AG09319 (cell line): ENCODE measurements at regions not wholly inside any gene's neighbourhood (a gene's known extent, or its start where the extent isn't known, plus 50 kb on each side); places are given as distances from the start of the nearest gene placed in this dataset.

ENCODE experiments used
- DNase-seq: peaks from one replicate; pipeline ENCODE4 v3.0.0-alpha.2; 2010; ENCODE audit warnings: low read depth; ENCODE audit errors: extremely low read depth
- CTCF ChIP-seq: IDR thresholded peaks from 2 replicates; pipeline ENCODE4 v1.5.1; 2011; ENCODE audit warnings: low read depth, mild to moderate bottlenecking, inconsistent platforms, low read length, moderate library complexity

DNA sequence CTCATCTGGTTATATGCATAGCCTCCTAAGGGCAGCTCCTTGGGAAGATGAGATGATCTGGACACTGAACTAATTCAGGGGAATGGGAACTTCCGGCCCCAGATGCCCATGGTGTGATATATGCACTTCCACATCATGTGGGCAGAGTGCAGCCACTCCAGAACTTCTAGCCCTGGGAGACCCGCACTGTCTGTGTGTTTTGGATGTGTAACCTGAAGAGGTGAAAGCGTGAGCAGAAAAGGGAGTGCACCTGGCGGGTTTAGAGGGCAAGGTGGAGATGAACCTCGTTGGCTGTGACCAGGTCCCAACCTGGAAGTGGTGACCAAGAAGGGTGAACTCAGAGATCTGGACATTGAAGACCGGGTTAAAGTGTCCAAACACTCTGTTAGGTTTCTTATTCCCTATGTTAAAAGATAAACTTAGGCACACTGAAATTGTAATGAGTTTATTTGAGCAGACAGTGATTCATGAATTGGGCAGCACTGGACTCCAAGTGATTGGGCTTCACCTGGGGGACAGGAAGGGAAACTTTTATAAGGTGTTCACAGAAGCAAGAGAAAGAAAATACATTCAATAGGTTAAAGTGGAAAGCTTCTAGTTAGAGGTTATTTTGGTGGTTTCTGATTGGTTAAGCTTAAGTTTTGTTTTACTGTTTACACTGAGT, 296.2 kb upstream of the SKOR2 start:
- no peak for TF ChIP-seq CTCF

DNA sequence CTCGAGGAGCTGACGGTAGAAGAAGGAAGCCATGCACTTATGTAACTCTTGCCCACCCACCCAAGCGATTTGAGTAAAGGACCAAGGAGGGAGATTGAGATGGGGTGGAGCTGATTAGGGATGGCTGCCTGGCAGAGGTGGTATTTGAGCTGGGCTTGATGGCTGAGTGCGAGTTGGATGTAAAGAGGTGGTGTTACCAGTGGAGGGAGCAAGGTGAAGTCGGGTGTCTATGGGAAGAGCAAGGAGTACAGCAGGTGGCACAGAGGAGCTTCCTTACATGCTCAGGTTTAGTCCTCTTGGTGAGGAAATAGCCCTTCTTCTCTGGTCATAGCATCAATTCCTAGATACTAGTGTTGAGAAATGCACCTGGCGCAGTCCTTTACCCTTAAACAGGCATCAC, 294.2 kb upstream of the SKOR2 start:
- no peak for DNase-seq
- no peak for TF ChIP-seq CTCF

More for the DNA sequence above, 296.2 kb upstream of the SKOR2 start:
- DNase-seq = no peak

DNA sequence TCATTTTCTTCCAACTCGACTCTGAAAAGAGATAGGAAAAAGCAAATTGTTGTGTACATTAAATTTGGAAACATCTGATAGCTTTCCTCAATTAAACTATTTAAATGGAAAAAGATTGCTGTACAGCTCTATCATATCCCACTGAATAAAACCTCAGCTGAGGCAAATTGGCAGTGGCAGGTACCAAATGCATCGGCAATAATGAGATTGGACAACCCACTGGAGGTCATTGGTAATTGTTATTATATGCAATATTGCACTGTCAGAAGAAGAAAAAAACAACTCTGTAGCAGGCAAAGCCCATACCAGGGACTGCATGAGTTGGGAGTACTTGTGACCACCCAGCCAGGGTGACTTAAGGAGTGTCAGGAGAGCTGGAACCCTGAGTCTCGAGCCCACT, 291.6 kb upstream of the SKOR2 start:
- DNase-seq = no peak
- TF ChIP-seq CTCF = no peak

DNA sequence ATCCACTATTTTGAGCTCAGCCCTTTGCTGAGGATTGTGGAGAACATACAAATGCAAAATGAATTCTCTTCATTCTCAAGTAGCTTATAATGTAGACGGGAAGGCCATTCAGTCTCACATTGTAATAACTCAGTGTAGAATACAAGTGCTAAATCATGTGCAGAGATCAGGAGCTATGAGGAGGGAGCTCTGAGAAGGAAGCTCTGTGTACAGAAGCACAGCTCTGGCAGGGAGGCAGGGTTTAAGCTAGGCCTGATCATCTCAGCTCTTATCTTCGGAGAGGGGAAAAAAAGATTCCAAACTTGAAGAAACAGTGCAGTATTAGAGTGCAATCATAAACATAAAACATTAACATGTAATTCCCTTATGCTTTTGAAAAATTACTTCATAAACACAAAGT, 291.1 kb upstream of the SKOR2 start:
- TF ChIP-seq CTCF = no peak
- no peak for DNase-seq

DNA sequence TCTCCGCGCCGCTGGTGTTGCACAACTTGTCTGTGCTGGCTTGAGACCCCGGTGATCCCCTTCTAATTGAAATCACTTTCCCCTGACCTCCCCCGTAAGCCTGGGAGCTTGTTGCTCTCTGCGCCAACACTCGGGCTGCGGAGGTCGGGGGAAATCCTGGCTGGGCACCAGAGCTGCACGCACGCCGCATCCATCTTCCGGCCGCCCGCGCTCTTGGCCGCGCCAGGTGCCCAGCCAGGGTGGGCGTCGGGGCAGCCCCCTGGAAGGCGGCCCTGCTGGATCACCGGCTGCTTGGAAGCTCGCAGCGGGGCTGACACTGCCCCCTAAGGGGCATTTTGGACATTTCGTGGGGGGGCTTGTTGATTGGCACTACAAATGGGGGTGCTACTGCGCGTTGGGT, 280.3 kb upstream of the SKOR2 start:
- DNase-seq = no peak
- no peak for TF ChIP-seq CTCF

DNA sequence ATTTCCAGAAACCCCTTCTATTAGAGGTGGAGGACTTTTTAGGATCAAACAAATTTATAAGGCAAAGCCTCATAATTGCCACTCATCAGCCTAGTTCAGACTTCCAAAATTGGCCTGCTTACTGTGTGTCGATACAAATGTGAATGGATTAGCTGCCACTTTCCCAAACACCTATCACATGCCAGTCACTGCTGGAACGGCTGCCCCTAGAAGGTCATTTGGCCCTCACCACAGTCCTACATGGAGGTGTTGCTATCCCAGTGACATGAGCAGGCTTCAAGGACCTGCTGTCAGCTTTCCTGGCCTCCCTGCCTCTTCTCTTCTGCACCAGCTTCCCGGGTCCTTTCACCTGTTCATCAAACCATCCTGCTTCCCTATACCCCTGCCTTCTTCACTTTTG, 279.2 kb upstream of the SKOR2 start:
- no peak for TF ChIP-seq CTCF
- no peak for DNase-seq

DNA sequence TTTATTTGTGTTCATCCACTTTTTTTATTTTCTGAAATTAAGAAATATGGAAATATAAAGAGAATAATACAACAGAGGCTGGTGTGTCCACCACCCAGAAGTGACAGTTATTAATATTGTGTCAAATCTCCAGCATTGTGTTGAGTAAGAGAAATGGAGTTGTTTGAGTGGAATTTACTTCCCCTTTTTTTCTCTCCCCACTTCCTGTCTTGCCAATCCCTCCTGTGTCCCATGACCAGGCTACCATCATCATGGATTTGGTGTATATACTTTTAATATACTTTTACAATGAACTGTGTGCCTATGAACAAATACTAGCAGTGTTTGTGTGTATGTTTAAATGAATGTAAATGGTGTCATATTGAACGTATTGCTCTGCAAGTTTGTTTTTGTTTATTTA, 276.9 kb upstream of the SKOR2 start:
- no peak for TF ChIP-seq CTCF
- no peak for DNase-seq
